ENCODE measurements at regions not wholly inside any gene's neighbourhood (a gene's known extent, or its start where the extent isn't known, plus 50 kb on each side); places are given as distances from the start of the nearest gene placed in this dataset.

- Histone ChIP-seq H3K4me2 (ENCODE audit: low read depth, low read length, poor library complexity, severe bottlenecking) (no peak overlapping the region), H3K36me3 (ENCODE audit: insufficient read depth, low read length) (no peaks in the 10 kb centered on the region), H3K9me3 (ENCODE audit: insufficient read depth, low read depth, low read length) (no peaks in the 10 kb centered on the region), H4K20me1 (ENCODE audit: insufficient read depth, low read length, poor library complexity, severe bottlenecking) (no peaks in the 10 kb centered on the region), H3K9ac (ENCODE audit: low read depth, low read length, poor library complexity, severe bottlenecking) (no peak overlapping the region), H3K4me1 (ENCODE audit: insufficient read depth, low read length, poor library complexity, severe bottlenecking) (no peaks in the 10 kb centered on the region), H3K27me3 (ENCODE audit: insufficient read depth, low read length, poor library complexity, severe bottlenecking) (no peaks in the 10 kb centered on the region), H3F3A (ENCODE audit: low read depth) (no peaks in the 10 kb centered on the region), H3K4me3 (ENCODE audit: low read length, poor library complexity, severe bottlenecking) (no peak overlapping the region), H3K9me2 (replicated peaks; ENCODE audit: low read depth, low read length) (no peaks in the 10 kb centered on the region), H3K79me2 (ENCODE audit: insufficient read depth, low read length) (no peaks in the 10 kb centered on the region), H2AFZ (ENCODE audit: low read length) (no peak overlapping the region)
- TF ChIP-seq, protein P1, sequence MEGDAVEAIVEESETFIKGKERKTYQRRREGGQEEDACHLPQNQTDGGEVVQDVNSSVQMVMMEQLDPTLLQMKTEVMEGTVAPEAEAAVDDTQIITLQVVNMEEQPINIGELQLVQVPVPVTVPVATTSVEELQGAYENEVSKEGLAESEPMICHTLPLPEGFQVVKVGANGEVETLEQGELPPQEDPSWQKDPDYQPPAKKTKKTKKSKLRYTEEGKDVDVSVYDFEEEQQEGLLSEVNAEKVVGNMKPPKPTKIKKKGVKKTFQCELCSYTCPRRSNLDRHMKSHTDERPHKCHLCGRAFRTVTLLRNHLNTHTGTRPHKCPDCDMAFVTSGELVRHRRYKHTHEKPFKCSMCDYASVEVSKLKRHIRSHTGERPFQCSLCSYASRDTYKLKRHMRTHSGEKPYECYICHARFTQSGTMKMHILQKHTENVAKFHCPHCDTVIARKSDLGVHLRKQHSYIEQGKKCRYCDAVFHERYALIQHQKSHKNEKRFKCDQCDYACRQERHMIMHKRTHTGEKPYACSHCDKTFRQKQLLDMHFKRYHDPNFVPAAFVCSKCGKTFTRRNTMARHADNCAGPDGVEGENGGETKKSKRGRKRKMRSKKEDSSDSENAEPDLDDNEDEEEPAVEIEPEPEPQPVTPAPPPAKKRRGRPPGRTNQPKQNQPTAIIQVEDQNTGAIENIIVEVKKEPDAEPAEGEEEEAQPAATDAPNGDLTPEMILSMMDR (conservative IDR thresholded peaks at IDR 0.05; ENCODE audit: low read length), result no peak
- TF ChIP-seq EZH2phosphoT487 (IDR thresholded peaks at IDR 0.05; ENCODE audit: borderline replicate concordance), result no peak
These were observed 667.6 kb upstream of the TBX3 start for GRCh38 chr12:115351514-115352077.

DNA sequence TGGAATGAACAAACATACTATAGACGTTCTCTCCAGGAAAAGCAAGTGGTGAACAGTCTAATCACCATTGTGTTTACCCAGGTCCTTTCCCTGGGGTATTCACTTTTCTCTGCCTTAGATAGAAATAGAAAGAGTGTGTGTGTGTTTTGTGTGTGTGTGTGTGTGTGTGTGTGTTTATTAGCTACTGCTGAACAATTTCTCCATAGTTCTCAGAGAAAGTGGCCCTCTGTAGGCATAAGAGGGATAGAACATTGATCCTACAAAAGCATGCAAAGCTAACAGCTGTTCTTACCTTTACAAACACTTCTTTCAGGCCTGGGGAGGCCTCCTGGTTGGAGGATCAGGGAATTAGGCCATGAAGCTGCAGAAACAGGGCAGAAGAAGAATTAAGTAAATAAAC lies 665.7 kb upstream of the TBX3 start:
- no peaks in the 10 kb centered on the region for H3K27me3 ChIP-seq (ENCODE audit: insufficient read depth, low read length, poor library complexity, severe bottlenecking)
- H3K36me3 ChIP-seq (ENCODE audit: insufficient read depth, low read length), result no peaks in the 10 kb centered on the region
- no peak overlapping the region for H3K4me2 ChIP-seq (ENCODE audit: low read depth, low read length, poor library complexity, severe bottlenecking)
- H3K4me1 ChIP-seq (ENCODE audit: insufficient read depth, low read length, poor library complexity, severe bottlenecking), result no peaks in the 10 kb centered on the region
- H3K4me3 ChIP-seq (ENCODE audit: low read length, poor library complexity, severe bottlenecking), result no peak overlapping the region
- H3F3A ChIP-seq (ENCODE audit: low read depth), result no peaks in the 10 kb centered on the region
- no peaks in the 10 kb centered on the region for H3K79me2 ChIP-seq (ENCODE audit: insufficient read depth, low read length)
- H3K9me2 ChIP-seq (replicated peaks; ENCODE audit: low read depth, low read length), result no peaks in the 10 kb centered on the region
- H4K20me1 ChIP-seq (ENCODE audit: insufficient read depth, low read length, poor library complexity, severe bottlenecking), result no peaks in the 10 kb centered on the region
- TF ChIP-seq, protein P1 (conservative IDR thresholded peaks at IDR 0.05; ENCODE audit: low read length), result no peak
- TF ChIP-seq EZH2phosphoT487 (IDR thresholded peaks at IDR 0.05; ENCODE audit: borderline replicate concordance), result no peak
- no peak overlapping the region for H2AFZ ChIP-seq (ENCODE audit: low read length)
- no peak overlapping the region for H3K9ac ChIP-seq (ENCODE audit: low read depth, low read length, poor library complexity, severe bottlenecking)
- no peaks in the 10 kb centered on the region for H3K9me3 ChIP-seq (ENCODE audit: insufficient read depth, low read depth, low read length)

DNA sequence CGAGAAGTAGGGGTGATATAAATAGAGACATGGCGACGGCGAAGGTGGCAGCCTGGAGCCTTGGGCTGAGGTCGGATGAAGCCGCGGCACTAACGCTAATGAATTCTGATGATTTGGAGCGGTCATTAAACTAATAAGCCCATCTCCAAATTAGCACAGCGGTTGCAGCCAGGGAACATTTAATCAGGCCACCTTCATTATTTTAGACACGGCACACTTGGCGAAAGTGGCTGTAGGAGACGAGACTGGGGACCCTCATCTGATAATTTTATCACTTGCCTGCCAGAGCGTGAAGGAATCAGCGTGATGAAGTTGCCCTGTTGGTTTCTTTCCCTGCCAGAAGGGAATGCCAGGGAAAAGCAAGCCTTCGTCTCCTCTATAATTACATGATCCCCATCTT lies 664.3 kb upstream of the TBX3 start:
- Histone ChIP-seq H3K9me2 (replicated peaks; ENCODE audit: low read depth, low read length) (no peaks in the 10 kb centered on the region), H3K4me2 (ENCODE audit: low read depth, low read length, poor library complexity, severe bottlenecking) (no peak overlapping the region), H3K36me3 (ENCODE audit: insufficient read depth, low read length) (no peaks in the 10 kb centered on the region), H4K20me1 (ENCODE audit: insufficient read depth, low read length, poor library complexity, severe bottlenecking) (no peaks in the 10 kb centered on the region), H3K27me3 (ENCODE audit: insufficient read depth, low read length, poor library complexity, severe bottlenecking) (no peaks in the 10 kb centered on the region), H3K9me3 (ENCODE audit: insufficient read depth, low read depth, low read length) (peaks cover 2% of the 10 kb centered on the region; the same call in 1 of the 2 replicates), H3K9ac (ENCODE audit: low read depth, low read length, poor library complexity, severe bottlenecking) (no peak overlapping the region), H2AFZ (ENCODE audit: low read length) (no peak overlapping the region), H3K4me1 (ENCODE audit: insufficient read depth, low read length, poor library complexity, severe bottlenecking) (no peaks in the 10 kb centered on the region), H3K79me2 (ENCODE audit: insufficient read depth, low read length) (no peaks in the 10 kb centered on the region), H3F3A (ENCODE audit: low read depth) (no peaks in the 10 kb centered on the region), H3K4me3 (ENCODE audit: low read length, poor library complexity, severe bottlenecking) (no peak overlapping the region)
- TF ChIP-seq EZH2phosphoT487 (IDR thresholded peaks at IDR 0.05; ENCODE audit: borderline replicate concordance), result no peak
- TF ChIP-seq, protein P1 (conservative IDR thresholded peaks at IDR 0.05; ENCODE audit: low read length), result no peak

All from Loucy (cell line).